ENCODE measurements at regions not wholly inside any gene's neighbourhood (a gene's known extent, or its start where the extent isn't known, plus 50 kb on each side); places are given as distances from the start of the nearest gene placed in this dataset.

- no peak overlapping the region for H3K27ac ChIP-seq
- no peaks in the 10 kb centered on the region for H3K36me3 ChIP-seq
- intact Hi-C loops (cut with DNase I), result no loop called here
- DNase-seq, result no peak
- no peak for ATAC-seq
- no peaks in the 10 kb centered on the region for H3K4me1 ChIP-seq
- no peak overlapping the region for H3K4me3 ChIP-seq
- no peaks in the 10 kb centered on the region for H3K27me3 ChIP-seq
- H3K9me3 ChIP-seq, result no peaks in the 10 kb centered on the region
- no peak for TF ChIP-seq CTCF (IDR thresholded peaks at IDR 0.05)
Observed at GRCh38 chr11:107222431-107222830, 204.2 kb upstream of the GUCY1A2 start.

- H3K4me1 ChIP-seq, result no peaks in the 10 kb centered on the region
- TF ChIP-seq CTCF (IDR thresholded peaks at IDR 0.05), result no peak
- H3K9me3 ChIP-seq, result no peaks in the 10 kb centered on the region
- no peak overlapping the region for H3K27ac ChIP-seq
- no peaks in the 10 kb centered on the region for H3K36me3 ChIP-seq
- no peak overlapping the region for H3K4me3 ChIP-seq
- DNase-seq (no peak), ATAC-seq (peak; percentile 81)
- no peaks in the 10 kb centered on the region for H3K27me3 ChIP-seq
- intact Hi-C loops (cut with DNase I), result no loop called here
Observed at GRCh38 chr11:107221748-107222285, 203.5 kb upstream of the GUCY1A2 start.

GRCh38 chr11:107218123-107219013 lies 200.1 kb upstream of the GUCY1A2 start:
- Histone ChIP-seq H3K4me1 (no peaks in the 10 kb centered on the region), H3K27ac (no peak overlapping the region), H3K27me3 (no peaks in the 10 kb centered on the region), H3K36me3 (no peaks in the 10 kb centered on the region), H3K4me3 (no peak overlapping the region), H3K9me3 (no peaks in the 10 kb centered on the region)
- intact Hi-C loops (cut with DNase I), result no loop called here
- DNase-seq (no peak), ATAC-seq (no peak)
- TF ChIP-seq CTCF (IDR thresholded peaks at IDR 0.05), result no peak

- Histone ChIP-seq H3K27me3 (no peaks in the 10 kb centered on the region), H3K9me3 (no peaks in the 10 kb centered on the region), H3K36me3 (no peaks in the 10 kb centered on the region), H3K4me1 (no peaks in the 10 kb centered on the region), H3K27ac (no peak overlapping the region), H3K4me3 (no peak overlapping the region)
- TF ChIP-seq CTCF (IDR thresholded peaks at IDR 0.05), result no peak
- intact Hi-C loops (cut with DNase I), result no loop called here
- no peak for DNase-seq
- no peak for ATAC-seq
Observed at GRCh38 chr11:107217444-107217843, 199.2 kb upstream of the GUCY1A2 start.

GRCh38 chr11:107215010-107215409 lies 196.7 kb upstream of the GUCY1A2 start:
- no peak for TF ChIP-seq CTCF (IDR thresholded peaks at IDR 0.05)
- Histone ChIP-seq H3K9me3 (no peaks in the 10 kb centered on the region), H3K36me3 (no peaks in the 10 kb centered on the region), H3K4me1 (no peaks in the 10 kb centered on the region), H3K27me3 (no peaks in the 10 kb centered on the region), H3K27ac (no peak overlapping the region), H3K4me3 (no peak overlapping the region)
- DNase-seq (no peak), ATAC-seq (no peak)
- intact Hi-C loops (cut with DNase I), result no loop called here
